Astrocyte of the cerebellum (primary cell): ENCODE measurements at regions not wholly inside any gene's neighbourhood (a gene's known extent, or its start where the extent isn't known, plus 50 kb on each side); places are given as distances from the start of the nearest gene placed in this dataset.
"Not testable (repeated sequence)": the region's sequence is repeated elsewhere in the genome, so short reads cannot be mapped to it uniquely, and the experiment has no call there.

Source experiments
- DNase-seq: peaks from one replicate; pipeline ENCODE4 v3.0.0-alpha.2; 2011; ENCODE audit warnings: low read depth
- H3K4me3 ChIP-seq: 2 replicates; pipeline ENCODE4 v1.5.1; 2011; ENCODE audit warnings: mild to moderate bottlenecking, low read depth, low read length, moderate library complexity
- in situ Hi-C: cut with HindIII; loops from 2 replicates; pipeline ENCODE4 v1.10.0; 2017; ENCODE audit warnings: low sequenced_read_pairs
- TF ChIP-seq, protein P1 (sequence below): IDR thresholded peaks from 2 replicates; pipeline ENCODE4 v1.5.1; 2012; ENCODE audit warnings: low read length, low read depth, moderate library complexity, mild to moderate bottlenecking; ENCODE audit errors: missing control alignments

DNA sequence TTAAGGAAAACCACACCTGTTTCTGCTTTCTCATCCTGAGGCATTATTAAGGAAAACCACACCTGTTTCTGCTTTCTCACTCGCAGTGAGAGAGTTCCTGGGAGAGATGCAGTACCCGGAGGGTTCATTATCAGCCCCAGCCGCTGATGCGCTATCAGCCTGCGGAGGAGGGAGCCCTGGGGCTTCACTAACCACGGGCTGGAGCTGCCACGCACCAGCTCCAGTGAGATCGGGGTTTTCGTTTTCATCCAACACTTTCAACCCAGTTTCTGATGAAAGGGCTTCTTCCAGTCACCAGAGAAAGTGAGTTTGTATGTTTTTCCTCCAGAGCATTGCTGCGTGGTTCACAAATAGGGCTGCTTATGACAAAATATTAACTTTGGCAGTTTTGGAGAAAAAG lies 93.2 kb upstream of the PRKX start:
- H3K4me3 ChIP-seq, result no peak overlapping the region
- in situ Hi-C loops, result no loop called here
- TF ChIP-seq, protein P1, sequence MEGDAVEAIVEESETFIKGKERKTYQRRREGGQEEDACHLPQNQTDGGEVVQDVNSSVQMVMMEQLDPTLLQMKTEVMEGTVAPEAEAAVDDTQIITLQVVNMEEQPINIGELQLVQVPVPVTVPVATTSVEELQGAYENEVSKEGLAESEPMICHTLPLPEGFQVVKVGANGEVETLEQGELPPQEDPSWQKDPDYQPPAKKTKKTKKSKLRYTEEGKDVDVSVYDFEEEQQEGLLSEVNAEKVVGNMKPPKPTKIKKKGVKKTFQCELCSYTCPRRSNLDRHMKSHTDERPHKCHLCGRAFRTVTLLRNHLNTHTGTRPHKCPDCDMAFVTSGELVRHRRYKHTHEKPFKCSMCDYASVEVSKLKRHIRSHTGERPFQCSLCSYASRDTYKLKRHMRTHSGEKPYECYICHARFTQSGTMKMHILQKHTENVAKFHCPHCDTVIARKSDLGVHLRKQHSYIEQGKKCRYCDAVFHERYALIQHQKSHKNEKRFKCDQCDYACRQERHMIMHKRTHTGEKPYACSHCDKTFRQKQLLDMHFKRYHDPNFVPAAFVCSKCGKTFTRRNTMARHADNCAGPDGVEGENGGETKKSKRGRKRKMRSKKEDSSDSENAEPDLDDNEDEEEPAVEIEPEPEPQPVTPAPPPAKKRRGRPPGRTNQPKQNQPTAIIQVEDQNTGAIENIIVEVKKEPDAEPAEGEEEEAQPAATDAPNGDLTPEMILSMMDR, result no peak
- DNase-seq, result no peak

DNA sequence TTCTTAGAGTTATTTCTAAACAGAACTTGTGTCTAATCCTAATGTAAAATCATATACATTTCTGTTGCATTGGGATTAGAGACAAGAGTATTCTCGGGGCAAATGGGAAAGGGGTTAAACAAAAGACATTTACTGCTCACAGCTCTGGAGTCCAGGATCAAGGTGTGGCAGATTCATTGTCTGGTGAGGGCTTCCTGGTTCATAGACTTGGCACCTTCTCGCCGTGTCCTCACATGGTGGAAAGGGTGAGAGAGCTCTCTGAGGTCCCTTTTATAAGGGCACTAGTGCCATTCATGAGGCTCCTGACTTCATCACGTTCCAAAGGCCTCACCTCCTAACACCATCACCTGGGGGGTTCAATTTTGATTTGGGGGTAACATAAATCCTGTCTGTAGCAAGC lies 90.3 kb upstream of the PRKX start:
- in situ Hi-C loops, result no loop called here
- TF ChIP-seq, protein P1, result no peak
- H3K4me3 ChIP-seq, result no peak overlapping the region
- no peak for DNase-seq

- DNase-seq, result no peak
Measured at GRCh38 chrX:3803305-3803704, 89.9 kb upstream of the PRKX start.

DNA sequence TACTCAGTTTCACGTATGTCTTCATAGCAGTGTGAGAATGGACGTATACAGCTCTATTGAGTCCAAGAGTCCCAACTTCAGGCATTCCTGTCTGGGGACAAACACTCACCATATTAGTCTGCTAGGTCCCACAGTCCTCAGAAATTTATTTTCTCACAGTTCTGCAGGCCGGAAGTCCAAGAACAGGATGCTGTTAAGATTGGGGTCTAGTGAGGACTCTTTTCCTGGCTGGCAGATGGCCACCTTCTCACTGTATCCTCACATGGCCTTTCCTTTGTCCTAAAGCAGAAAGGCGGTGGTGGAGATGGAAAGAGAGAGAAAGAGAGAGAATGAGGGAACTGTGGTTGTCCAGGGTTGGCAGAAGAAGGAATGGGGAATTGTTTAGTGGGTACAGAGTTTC lies 82.0 kb upstream of the PRKX start:
- DNase-seq, in situ Hi-C loops, H3K4me3 ChIP-seq: not testable (repeated sequence)

More at GRCh38 chrX:3803305-3803704, 89.9 kb upstream of the PRKX start:
- TF ChIP-seq, protein P1, result no peak
- in situ Hi-C loops, result no loop called here
- H3K4me3 ChIP-seq, result no peak overlapping the region

GRCh38 chrX:3791449-3791848 lies 78.0 kb upstream of the PRKX start:
- DNase-seq, result no peak
- TF ChIP-seq, protein P1, result no peak
- in situ Hi-C loops, result no loop called here
- H3K4me3 ChIP-seq, result no peak overlapping the region

DNA sequence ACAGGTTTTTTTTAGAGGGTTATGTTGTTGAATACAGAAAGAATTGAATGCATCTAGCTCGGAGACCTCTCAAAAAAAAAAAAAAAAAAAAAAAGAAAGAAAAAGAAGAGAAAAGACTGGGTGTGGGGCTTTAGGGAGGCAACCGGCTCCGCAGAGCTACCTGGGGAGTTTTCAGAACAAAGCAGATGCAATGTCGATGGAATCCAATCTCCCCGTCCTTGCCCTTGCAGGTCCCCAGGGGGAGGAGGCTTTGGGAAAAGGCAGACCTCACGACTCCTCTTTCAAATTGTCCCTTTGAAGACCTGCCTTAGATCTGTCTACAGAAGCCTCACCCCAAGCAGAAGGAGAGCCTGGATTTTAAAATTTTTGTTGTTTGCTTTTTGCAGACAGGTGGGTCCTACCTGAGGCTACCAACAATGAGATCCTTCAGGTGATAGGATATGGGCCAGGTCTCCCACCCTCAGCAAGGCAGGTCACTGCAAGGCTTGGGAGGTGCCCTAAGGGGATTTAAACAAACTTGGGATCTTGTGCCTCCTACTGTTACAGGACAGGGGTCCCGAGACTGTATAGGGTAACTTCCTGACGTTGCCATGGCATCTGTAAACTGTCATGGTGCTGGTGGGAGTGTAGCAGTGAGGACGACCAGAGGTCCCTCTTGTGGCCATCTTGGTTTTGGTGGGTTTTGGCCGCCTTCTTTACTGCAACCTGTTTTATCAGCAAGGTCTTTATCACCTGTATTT lies 75.2 kb upstream of the PRKX start:
- in situ Hi-C loops, result no loop called here
- no peak overlapping the region for H3K4me3 ChIP-seq
- TF ChIP-seq, protein P1, result no peak
- no peak for DNase-seq

DNA sequence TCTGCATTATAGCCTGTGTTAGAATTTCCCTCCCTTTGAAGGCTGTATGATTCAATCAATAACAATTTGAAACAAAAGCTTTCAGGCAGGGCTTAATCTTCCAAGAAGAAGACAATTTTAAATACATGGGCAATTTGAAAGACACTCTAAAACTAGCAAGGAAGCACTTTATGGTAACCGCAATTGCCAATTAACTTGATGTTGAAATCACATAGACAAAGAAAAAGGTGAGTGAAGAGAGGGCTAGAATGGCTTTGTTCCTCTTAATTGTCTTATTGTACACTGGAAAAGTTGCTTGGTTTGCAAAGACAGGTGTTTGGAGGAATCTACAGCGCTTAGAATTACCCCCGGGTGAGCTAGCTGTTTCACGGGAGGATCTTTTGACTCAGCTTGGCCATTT lies 74.4 kb upstream of the PRKX start:
- TF ChIP-seq, protein P1, result no peak
- H3K4me3 ChIP-seq, result no peak overlapping the region
- DNase-seq, result no peak
- in situ Hi-C loops, result no loop called here

DNA sequence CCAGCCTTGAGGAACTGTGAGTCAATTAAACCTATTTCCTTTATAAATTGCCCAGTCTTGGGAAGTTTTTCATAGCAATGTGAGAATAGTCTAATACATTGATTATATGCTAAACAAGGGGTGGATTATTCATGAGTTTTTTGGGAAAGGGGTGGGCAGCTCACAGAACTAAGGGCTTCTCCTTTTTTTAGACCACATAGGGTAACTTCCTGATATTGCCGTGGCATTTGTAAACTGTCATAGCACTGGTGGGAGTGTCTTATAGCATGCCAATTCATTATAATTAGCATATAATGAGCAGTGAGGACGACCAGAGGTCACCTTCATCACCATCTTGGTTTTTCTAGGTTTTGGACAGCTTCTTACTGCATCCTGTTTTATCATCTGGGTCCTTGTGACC lies 72.4 kb upstream of the PRKX start:
- H3K4me3 ChIP-seq, in situ Hi-C loops, DNase-seq: not testable (repeated sequence)
